ENCODE measurements at regions not wholly inside any gene's neighbourhood (a gene's known extent, or its start where the extent isn't known, plus 50 kb on each side); places are given as distances from the start of the nearest gene placed in this dataset.

DNA sequence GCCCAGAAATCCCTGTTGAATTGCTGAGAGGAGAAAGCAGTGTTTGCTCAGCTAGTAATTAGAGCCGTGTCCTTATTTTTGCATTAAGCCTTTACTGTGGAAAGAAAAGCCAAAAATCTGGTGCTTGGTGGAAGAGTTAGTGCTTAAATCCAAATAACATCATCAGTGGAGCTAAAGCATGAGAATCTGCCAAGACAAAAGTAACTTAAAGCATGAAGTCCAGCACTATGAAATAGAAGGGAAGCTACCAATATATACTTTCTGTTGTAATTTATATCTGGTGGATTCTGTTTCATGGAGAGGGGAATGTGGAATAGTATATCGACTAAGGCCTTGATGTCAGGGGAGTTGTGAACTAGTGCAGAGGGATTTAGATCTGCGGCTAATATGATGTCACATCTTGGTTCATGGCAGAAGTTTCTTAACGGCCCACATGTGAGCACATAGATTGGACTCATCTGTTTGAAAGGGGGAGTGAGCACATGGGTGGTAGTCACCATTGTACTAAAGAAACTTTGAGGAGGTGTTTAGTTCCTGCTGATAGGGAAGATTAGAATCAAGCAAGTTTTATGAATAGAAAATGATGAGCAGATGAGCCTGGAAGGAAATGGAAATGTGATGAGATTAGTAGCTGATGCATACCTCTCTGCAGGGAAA is 224.4 kb upstream of the MTNR1B start:
- intact Hi-C loops (cut with micrococcal nuclease; ENCODE audit: unreplicated experiment) = no loop called here
- CTCF ChIA-PET = no interaction called here
- no peak for DNase-seq (ENCODE audit: low read depth, low spot score)
- Histone ChIP-seq H3K4me1 (ENCODE audit: control insufficient read depth, insufficient read depth, low read length) (no peaks in the 10 kb centered on the region), H3K27me3 (ENCODE audit: control insufficient read depth, insufficient read depth, low read length) (no peaks in the 10 kb centered on the region), H3K36me3 (ENCODE audit: control insufficient read depth, insufficient read depth, low read length) (no peaks in the 10 kb centered on the region), H3K4me3 (ENCODE audit: low read depth in 2 of 2, low read length in 2 of 2) (no peak overlapping the region), H3K27ac (ENCODE audit: low read length) (no peak overlapping the region), H3K9me3 (ENCODE audit: control insufficient read depth, insufficient read depth, low read depth, low read length) (no peaks in the 10 kb centered on the region)
- BruUV-seq (replicated peaks) = no TSS peak
- TF ChIP-seq POLR2AphosphoS5 (IDR thresholded peaks at IDR 0.05; ENCODE audit: low read depth, low read length) (no peak), CTCF (IDR thresholded peaks at IDR 0.05) (no peak), SIN3A (IDR thresholded peaks at IDR 0.05; ENCODE audit: borderline replicate concordance, insufficient read depth, low read depth, low read length) (no peak), TCF7L2 (IDR thresholded peaks at IDR 0.05; ENCODE audit: low read depth, low read length) (no peak)
- TF ChIP-seq, protein P1, sequence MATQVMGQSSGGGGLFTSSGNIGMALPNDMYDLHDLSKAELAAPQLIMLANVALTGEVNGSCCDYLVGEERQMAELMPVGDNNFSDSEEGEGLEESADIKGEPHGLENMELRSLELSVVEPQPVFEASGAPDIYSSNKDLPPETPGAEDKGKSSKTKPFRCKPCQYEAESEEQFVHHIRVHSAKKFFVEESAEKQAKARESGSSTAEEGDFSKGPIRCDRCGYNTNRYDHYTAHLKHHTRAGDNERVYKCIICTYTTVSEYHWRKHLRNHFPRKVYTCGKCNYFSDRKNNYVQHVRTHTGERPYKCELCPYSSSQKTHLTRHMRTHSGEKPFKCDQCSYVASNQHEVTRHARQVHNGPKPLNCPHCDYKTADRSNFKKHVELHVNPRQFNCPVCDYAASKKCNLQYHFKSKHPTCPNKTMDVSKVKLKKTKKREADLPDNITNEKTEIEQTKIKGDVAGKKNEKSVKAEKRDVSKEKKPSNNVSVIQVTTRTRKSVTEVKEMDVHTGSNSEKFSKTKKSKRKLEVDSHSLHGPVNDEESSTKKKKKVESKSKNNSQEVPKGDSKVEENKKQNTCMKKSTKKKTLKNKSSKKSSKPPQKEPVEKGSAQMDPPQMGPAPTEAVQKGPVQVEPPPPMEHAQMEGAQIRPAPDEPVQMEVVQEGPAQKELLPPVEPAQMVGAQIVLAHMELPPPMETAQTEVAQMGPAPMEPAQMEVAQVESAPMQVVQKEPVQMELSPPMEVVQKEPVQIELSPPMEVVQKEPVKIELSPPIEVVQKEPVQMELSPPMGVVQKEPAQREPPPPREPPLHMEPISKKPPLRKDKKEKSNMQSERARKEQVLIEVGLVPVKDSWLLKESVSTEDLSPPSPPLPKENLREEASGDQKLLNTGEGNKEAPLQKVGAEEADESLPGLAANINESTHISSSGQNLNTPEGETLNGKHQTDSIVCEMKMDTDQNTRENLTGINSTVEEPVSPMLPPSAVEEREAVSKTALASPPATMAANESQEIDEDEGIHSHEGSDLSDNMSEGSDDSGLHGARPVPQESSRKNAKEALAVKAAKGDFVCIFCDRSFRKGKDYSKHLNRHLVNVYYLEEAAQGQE (IDR thresholded peaks at IDR 0.05; ENCODE audit: insufficient read depth in 1 of 2, low read depth in 2 of 2, low read length in 1 of 2) = no peak
- in situ Hi-C loops (cut with HindIII; ENCODE audit: low pct_unique_long_range_greater_than_20kb, low sequenced_read_pairs) = no loop called here
- POLR2A ChIA-PET = no interaction called here
- no peak for ATAC-seq

GRCh38 chr11:92750794-92751193 is 218.7 kb upstream of the MTNR1B start:
- Histone ChIP-seq H3K9me3 (ENCODE audit: control insufficient read depth, insufficient read depth, low read depth, low read length) (no peaks in the 10 kb centered on the region), H3K27me3 (ENCODE audit: control insufficient read depth, insufficient read depth, low read length) (no peaks in the 10 kb centered on the region), H3K4me1 (ENCODE audit: control insufficient read depth, insufficient read depth, low read length) (no peaks in the 10 kb centered on the region), H3K27ac (ENCODE audit: low read length) (no peak overlapping the region), H3K36me3 (ENCODE audit: control insufficient read depth, insufficient read depth, low read length) (no peaks in the 10 kb centered on the region), H3K4me3 (ENCODE audit: low read depth in 2 of 2, low read length in 2 of 2) (no peak overlapping the region)
- ATAC-seq (no peak), DNase-seq (ENCODE audit: low read depth, low spot score) (no peak)
- intact Hi-C loops (cut with micrococcal nuclease; ENCODE audit: unreplicated experiment) (no loop called here), in situ Hi-C loops (cut with HindIII; ENCODE audit: low pct_unique_long_range_greater_than_20kb, low sequenced_read_pairs) (no loop called here)
- CTCF ChIA-PET = no interaction called here
- POLR2A ChIA-PET = no interaction called here
- TF ChIP-seq SIN3A (IDR thresholded peaks at IDR 0.05; ENCODE audit: borderline replicate concordance, insufficient read depth, low read depth, low read length) (no peak), CTCF (IDR thresholded peaks at IDR 0.05) (no peak), TCF7L2 (IDR thresholded peaks at IDR 0.05; ENCODE audit: low read depth, low read length) (no peak), POLR2AphosphoS5 (IDR thresholded peaks at IDR 0.05; ENCODE audit: low read depth, low read length) (no peak)
- TF ChIP-seq, protein P1 (IDR thresholded peaks at IDR 0.05; ENCODE audit: insufficient read depth in 1 of 2, low read depth in 2 of 2, low read length in 1 of 2) = no peak
- no TSS peak for BruUV-seq (replicated peaks)

Measured in Panc1 (cell line).